ENCODE measurements at regions not wholly inside any gene's neighbourhood (a gene's known extent, or its start where the extent isn't known, plus 50 kb on each side); places are given as distances from the start of the nearest gene placed in this dataset.
A peak's percentile ranks its signal among the peaks of the same experiment; 100 is the strongest.

- Histone ChIP-seq H3K79me2 (no peaks in the 10 kb centered on the region), H3K9me3 (ENCODE audit: low read depth) (no peaks in the 10 kb centered on the region), H3K27me3 (no peaks in the 10 kb centered on the region), H2AFZ (no peak overlapping the region), H3K4me2 (no peak overlapping the region), H3K9me2 (replicated peaks; ENCODE audit: insufficient read depth) (no peaks in the 10 kb centered on the region), H3K36me3 (replicated peaks; ENCODE audit: insufficient read depth, low read depth) (no peaks in the 10 kb centered on the region), H3K4me3 (no peak overlapping the region), H3K27ac (no peak overlapping the region), H4K20me1 (ENCODE audit: insufficient read depth, poor library complexity, severe bottlenecking) (no peaks in the 10 kb centered on the region), H3K4me1 (ENCODE audit: insufficient read depth) (no peaks in the 10 kb centered on the region)
- peak; percentile 78 for DNase-seq (ENCODE audit: low spot score)
- TF ChIP-seq EZH2 (IDR thresholded peaks at IDR 0.05; ENCODE audit: borderline replicate concordance) (no peak), CTCF (IDR thresholded peaks at IDR 0.05; ENCODE audit: poor library complexity) (peak; percentile 62)
- 27% methylated on average over 5 of the region's 5 CpGs for WGBS (ENCODE audit: low lambda C conversion rate, missing lambda C conversion rate)
These were observed 170.3 kb upstream of the ZBED5 start for GRCh38 chr11:11028017-11028692.

GRCh38 chr11:11027288-11027687 lies 169.4 kb upstream of the ZBED5 start:
- no peaks in the 10 kb centered on the region for H3K9me2 ChIP-seq (replicated peaks; ENCODE audit: insufficient read depth)
- no peak overlapping the region for H3K4me3 ChIP-seq
- no peak overlapping the region for H2AFZ ChIP-seq
- TF ChIP-seq EZH2 (IDR thresholded peaks at IDR 0.05; ENCODE audit: borderline replicate concordance) = no peak
- TF ChIP-seq CTCF (IDR thresholded peaks at IDR 0.05; ENCODE audit: poor library complexity) = no peak
- TF ChIP-seq EZH2phosphoT487 (IDR thresholded peaks at IDR 0.05; ENCODE audit: low read depth, severe bottlenecking, unreplicated experiment) = no peak
- no peaks in the 10 kb centered on the region for H3K79me2 ChIP-seq
- WGBS (ENCODE audit: low lambda C conversion rate, missing lambda C conversion rate) = 47% methylated on average over 1 of the region's 1 CpG
- no peaks in the 10 kb centered on the region for H3K27me3 ChIP-seq
- no peaks in the 10 kb centered on the region for H4K20me1 ChIP-seq (ENCODE audit: insufficient read depth, poor library complexity, severe bottlenecking)
- no peak for DNase-seq (ENCODE audit: low spot score)
- H3K27ac ChIP-seq = no peak overlapping the region
- no peaks in the 10 kb centered on the region for H3K9me3 ChIP-seq (ENCODE audit: low read depth)
- H3K36me3 ChIP-seq (replicated peaks; ENCODE audit: insufficient read depth, low read depth) = no peaks in the 10 kb centered on the region
- H3K4me2 ChIP-seq = no peak overlapping the region
- no peaks in the 10 kb centered on the region for H3K4me1 ChIP-seq (ENCODE audit: insufficient read depth)

- H3K9me3 ChIP-seq (ENCODE audit: low read depth) = no peaks in the 10 kb centered on the region
- DNase-seq (ENCODE audit: low spot score) = no peak
- TF ChIP-seq EZH2phosphoT487 (IDR thresholded peaks at IDR 0.05; ENCODE audit: low read depth, severe bottlenecking, unreplicated experiment) (no peak), CTCF (IDR thresholded peaks at IDR 0.05; ENCODE audit: poor library complexity) (no peak), EZH2 (IDR thresholded peaks at IDR 0.05; ENCODE audit: borderline replicate concordance) (no peak)
- H3K4me3 ChIP-seq = no peak overlapping the region
- no peaks in the 10 kb centered on the region for H3K36me3 ChIP-seq (replicated peaks; ENCODE audit: insufficient read depth, low read depth)
- no peaks in the 10 kb centered on the region for H3K4me1 ChIP-seq (ENCODE audit: insufficient read depth)
- H3K79me2 ChIP-seq = no peaks in the 10 kb centered on the region
- H4K20me1 ChIP-seq (ENCODE audit: insufficient read depth, poor library complexity, severe bottlenecking) = no peaks in the 10 kb centered on the region
- no peak overlapping the region for H2AFZ ChIP-seq
- no peak overlapping the region for H3K27ac ChIP-seq
- no peak overlapping the region for H3K4me2 ChIP-seq
- H3K27me3 ChIP-seq = no peaks in the 10 kb centered on the region
- WGBS (ENCODE audit: low lambda C conversion rate, missing lambda C conversion rate) = 83% methylated on average over 2 of the region's 2 CpGs
- H3K9me2 ChIP-seq (replicated peaks; ENCODE audit: insufficient read depth) = no peaks in the 10 kb centered on the region
These were observed 167.2 kb upstream of the ZBED5 start for GRCh38 chr11:11025087-11025486.

Data from hepatocyte (in vitro differentiated cells).